Fibroblast of the aortic adventitia (primary cell): ENCODE measurements at regions not wholly inside any gene's neighbourhood (a gene's known extent, or its start where the extent isn't known, plus 50 kb on each side); places are given as distances from the start of the nearest gene placed in this dataset.

ENCODE experiments used
- DNase-seq: peaks from one replicate; pipeline ENCODE4 v3.0.0-alpha.2; 2010; ENCODE audit warnings: low read depth
- H3K4me3 ChIP-seq: 2 replicates; pipeline ENCODE4 v1.5.1; 2011; ENCODE audit warnings: low read depth, mild to moderate bottlenecking, control low read depth, low read length, moderate library complexity
- TF ChIP-seq, protein P1 (sequence below): IDR thresholded peaks from 2 replicates; pipeline ENCODE4 v1.5.1; 2011; ENCODE audit warnings: mild to moderate bottlenecking, low read length, control low read depth, inconsistent platforms; ENCODE audit not compliant: insufficient read depth

- TF ChIP-seq, protein P1, sequence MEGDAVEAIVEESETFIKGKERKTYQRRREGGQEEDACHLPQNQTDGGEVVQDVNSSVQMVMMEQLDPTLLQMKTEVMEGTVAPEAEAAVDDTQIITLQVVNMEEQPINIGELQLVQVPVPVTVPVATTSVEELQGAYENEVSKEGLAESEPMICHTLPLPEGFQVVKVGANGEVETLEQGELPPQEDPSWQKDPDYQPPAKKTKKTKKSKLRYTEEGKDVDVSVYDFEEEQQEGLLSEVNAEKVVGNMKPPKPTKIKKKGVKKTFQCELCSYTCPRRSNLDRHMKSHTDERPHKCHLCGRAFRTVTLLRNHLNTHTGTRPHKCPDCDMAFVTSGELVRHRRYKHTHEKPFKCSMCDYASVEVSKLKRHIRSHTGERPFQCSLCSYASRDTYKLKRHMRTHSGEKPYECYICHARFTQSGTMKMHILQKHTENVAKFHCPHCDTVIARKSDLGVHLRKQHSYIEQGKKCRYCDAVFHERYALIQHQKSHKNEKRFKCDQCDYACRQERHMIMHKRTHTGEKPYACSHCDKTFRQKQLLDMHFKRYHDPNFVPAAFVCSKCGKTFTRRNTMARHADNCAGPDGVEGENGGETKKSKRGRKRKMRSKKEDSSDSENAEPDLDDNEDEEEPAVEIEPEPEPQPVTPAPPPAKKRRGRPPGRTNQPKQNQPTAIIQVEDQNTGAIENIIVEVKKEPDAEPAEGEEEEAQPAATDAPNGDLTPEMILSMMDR: no peak
- no peak for DNase-seq
- H3K4me3 ChIP-seq: no peak overlapping the region
Measured at GRCh38 chr1:239717097-239717917, 330.9 kb downstream of the CHRM3 start.

- no peak overlapping the region for H3K4me3 ChIP-seq
- TF ChIP-seq, protein P1: no peak
- no peak for DNase-seq
Measured at GRCh38 chr1:239717918-239718184, 331.5 kb downstream of the CHRM3 start.

DNA sequence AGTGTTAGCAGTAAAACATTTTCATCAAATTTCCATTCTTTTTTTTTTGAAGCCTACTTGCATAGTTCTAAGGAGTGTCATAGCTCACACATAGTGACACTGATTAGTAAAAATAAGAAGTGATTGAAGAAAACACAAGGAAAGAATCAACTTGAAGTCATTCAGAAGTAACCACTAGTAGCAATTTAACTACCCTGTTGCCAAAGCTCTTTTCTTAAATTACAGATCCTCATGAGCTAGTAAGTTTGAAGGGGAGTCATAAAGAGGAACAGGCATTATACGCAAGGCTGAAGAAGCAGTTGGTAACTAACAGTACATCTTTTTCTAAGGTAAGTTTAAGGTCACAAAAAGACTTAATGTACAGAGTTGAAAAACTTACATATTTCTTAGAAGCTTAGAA is 332.2 kb downstream of the CHRM3 start:
- H3K4me3 ChIP-seq: no peak overlapping the region
- no peak for DNase-seq
- TF ChIP-seq, protein P1: no peak

- no peak overlapping the region for H3K4me3 ChIP-seq
- TF ChIP-seq, protein P1: no peak
- DNase-seq: no peak
Measured at GRCh38 chr1:239718997-239719628, 332.7 kb downstream of the CHRM3 start.

DNA sequence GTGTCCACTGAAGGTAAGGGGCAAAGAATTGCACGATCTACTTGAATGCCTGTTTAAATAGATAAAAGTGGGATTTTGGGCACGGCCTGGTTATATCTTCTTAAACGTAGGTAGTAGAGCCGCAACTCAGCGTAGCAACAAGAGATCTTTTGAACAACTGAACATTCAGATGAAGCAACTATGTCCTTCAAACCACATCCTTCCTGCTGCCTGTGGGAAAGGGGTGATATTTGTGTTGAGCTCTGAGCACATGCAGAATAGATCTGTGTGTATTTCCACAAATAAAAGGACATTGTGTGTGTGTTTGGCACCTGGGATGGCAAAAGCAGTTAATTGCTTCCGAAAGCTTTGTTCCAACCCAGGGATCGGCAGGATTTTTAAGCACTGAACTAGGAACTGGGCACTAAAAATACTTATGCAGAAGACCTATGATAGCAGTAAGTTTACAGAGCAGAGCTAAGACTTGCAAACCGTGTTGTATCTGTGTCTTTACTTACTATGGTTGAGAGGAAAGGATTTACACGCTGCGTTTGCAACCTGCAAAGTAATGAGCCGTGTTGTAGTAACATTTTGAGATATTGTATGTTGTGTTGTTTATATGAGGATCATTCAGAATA is 333.4 kb downstream of the CHRM3 start:
- TF ChIP-seq, protein P1: no peak
- no peak for DNase-seq
- H3K4me3 ChIP-seq: no peak overlapping the region

- TF ChIP-seq, protein P1: no peak
- DNase-seq: no peak
- H3K4me3 ChIP-seq: no peak overlapping the region
Measured at GRCh38 chr1:239722035-239722434, 335.7 kb downstream of the CHRM3 start.
